WTC11 (cell line): ENCODE measurements at regions not wholly inside any gene's neighbourhood (a gene's known extent, or its start where the extent isn't known, plus 50 kb on each side); places are given as distances from the start of the nearest gene placed in this dataset.

ENCODE experiments used
- IRF2 ChIP-seq: sonication (generic); formaldehyde crosslinking; IDR thresholded peaks from 2 replicates; pipeline ENCODE4 v1.8.0; 2022; ENCODE audit warnings: low read depth, missing genetic modification reagents, borderline replicate concordance
- SMAD4 ChIP-seq: sonication (generic); formaldehyde crosslinking; IDR thresholded peaks from 2 replicates; pipeline ENCODE4 v1.8.0; 2022; ENCODE audit warnings: mild to moderate bottlenecking, missing genetic modification reagents
- TF ChIP-seq, protein P1 (sequence below): fragments of 200-600 bp; IDR thresholded peaks from 2 replicates; pipeline ENCODE4 v1.8.0; 2022; ENCODE audit warnings: antibody characterized with exemption
- TF ChIP-seq, protein P2 (sequence below): sonication (generic); formaldehyde crosslinking; IDR thresholded peaks from 2 replicates; pipeline ENCODE4 v1.8.1; 2023; ENCODE audit warnings: mild to moderate bottlenecking, missing genetic modification reagents, moderate library complexity
- TF ChIP-seq, protein P3 (sequence below): fragments of 250-450 bp; sonication (Bioruptor Pico); IDR thresholded peaks from 2 replicates; pipeline ENCODE4 v1.9.0; 2021; ENCODE audit warnings: mild to moderate bottlenecking, borderline replicate concordance

DNA sequence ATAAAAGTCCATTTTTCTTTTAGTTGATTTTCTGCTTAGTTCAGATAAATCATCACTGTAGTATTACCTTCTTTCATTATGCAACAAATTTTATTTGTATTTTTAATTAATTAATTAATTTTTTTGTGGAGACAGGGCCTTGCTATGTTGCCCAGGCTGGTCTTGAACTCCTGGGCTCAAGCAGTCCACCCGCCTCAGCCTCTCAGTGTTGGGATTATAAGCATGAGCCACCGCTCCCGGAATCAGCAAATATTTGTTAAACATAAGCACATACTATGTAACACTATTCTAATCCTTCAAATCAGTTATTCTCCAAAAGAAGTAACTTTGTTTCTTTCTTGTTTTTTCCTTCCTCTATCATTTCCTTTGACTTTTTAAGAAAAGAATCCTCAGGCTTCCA lies 584.8 kb upstream of the ANKRD30A start:
- TF ChIP-seq, protein P1, sequence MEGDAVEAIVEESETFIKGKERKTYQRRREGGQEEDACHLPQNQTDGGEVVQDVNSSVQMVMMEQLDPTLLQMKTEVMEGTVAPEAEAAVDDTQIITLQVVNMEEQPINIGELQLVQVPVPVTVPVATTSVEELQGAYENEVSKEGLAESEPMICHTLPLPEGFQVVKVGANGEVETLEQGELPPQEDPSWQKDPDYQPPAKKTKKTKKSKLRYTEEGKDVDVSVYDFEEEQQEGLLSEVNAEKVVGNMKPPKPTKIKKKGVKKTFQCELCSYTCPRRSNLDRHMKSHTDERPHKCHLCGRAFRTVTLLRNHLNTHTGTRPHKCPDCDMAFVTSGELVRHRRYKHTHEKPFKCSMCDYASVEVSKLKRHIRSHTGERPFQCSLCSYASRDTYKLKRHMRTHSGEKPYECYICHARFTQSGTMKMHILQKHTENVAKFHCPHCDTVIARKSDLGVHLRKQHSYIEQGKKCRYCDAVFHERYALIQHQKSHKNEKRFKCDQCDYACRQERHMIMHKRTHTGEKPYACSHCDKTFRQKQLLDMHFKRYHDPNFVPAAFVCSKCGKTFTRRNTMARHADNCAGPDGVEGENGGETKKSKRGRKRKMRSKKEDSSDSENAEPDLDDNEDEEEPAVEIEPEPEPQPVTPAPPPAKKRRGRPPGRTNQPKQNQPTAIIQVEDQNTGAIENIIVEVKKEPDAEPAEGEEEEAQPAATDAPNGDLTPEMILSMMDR = no peak
- TF ChIP-seq, protein P2, sequence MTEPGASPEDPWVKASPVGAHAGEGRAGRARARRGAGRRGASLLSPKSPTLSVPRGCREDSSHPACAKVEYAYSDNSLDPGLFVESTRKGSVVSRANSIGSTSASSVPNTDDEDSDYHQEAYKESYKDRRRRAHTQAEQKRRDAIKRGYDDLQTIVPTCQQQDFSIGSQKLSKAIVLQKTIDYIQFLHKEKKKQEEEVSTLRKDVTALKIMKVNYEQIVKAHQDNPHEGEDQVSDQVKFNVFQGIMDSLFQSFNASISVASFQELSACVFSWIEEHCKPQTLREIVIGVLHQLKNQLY (CRISPR knock-in tag) = no peak
- TF ChIP-seq SMAD4 (no peak), IRF2 (no peak)
- TF ChIP-seq, protein P3, sequence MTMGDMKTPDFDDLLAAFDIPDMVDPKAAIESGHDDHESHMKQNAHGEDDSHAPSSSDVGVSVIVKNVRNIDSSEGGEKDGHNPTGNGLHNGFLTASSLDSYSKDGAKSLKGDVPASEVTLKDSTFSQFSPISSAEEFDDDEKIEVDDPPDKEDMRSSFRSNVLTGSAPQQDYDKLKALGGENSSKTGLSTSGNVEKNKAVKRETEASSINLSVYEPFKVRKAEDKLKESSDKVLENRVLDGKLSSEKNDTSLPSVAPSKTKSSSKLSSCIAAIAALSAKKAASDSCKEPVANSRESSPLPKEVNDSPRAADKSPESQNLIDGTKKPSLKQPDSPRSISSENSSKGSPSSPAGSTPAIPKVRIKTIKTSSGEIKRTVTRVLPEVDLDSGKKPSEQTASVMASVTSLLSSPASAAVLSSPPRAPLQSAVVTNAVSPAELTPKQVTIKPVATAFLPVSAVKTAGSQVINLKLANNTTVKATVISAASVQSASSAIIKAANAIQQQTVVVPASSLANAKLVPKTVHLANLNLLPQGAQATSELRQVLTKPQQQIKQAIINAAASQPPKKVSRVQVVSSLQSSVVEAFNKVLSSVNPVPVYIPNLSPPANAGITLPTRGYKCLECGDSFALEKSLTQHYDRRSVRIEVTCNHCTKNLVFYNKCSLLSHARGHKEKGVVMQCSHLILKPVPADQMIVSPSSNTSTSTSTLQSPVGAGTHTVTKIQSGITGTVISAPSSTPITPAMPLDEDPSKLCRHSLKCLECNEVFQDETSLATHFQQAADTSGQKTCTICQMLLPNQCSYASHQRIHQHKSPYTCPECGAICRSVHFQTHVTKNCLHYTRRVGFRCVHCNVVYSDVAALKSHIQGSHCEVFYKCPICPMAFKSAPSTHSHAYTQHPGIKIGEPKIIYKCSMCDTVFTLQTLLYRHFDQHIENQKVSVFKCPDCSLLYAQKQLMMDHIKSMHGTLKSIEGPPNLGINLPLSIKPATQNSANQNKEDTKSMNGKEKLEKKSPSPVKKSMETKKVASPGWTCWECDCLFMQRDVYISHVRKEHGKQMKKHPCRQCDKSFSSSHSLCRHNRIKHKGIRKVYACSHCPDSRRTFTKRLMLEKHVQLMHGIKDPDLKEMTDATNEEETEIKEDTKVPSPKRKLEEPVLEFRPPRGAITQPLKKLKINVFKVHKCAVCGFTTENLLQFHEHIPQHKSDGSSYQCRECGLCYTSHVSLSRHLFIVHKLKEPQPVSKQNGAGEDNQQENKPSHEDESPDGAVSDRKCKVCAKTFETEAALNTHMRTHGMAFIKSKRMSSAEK = no peak
